ENCODE measurements at regions not wholly inside any gene's neighbourhood (a gene's known extent, or its start where the extent isn't known, plus 50 kb on each side); places are given as distances from the start of the nearest gene placed in this dataset.

DNA sequence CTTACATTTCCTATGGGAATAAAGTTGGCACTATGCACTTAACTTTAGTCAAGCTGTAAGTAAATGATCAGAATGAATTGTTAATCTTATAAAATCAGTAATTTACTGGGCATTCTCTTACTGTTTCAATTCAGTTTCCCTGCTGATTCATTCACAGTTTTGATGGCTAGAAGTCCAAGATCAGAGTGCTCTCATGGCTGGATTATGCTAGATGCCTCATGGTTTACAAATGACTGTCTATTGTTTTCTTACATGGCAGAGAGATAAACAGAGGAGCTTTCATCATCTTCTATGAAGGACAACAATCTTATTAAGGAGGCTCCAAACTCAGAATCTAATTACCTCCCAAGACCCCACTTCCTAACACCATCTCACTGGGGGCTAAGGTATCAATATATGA is 135.1 kb upstream of the CARD18 start:
- TF ChIP-seq, protein P1, sequence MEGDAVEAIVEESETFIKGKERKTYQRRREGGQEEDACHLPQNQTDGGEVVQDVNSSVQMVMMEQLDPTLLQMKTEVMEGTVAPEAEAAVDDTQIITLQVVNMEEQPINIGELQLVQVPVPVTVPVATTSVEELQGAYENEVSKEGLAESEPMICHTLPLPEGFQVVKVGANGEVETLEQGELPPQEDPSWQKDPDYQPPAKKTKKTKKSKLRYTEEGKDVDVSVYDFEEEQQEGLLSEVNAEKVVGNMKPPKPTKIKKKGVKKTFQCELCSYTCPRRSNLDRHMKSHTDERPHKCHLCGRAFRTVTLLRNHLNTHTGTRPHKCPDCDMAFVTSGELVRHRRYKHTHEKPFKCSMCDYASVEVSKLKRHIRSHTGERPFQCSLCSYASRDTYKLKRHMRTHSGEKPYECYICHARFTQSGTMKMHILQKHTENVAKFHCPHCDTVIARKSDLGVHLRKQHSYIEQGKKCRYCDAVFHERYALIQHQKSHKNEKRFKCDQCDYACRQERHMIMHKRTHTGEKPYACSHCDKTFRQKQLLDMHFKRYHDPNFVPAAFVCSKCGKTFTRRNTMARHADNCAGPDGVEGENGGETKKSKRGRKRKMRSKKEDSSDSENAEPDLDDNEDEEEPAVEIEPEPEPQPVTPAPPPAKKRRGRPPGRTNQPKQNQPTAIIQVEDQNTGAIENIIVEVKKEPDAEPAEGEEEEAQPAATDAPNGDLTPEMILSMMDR (conservative IDR thresholded peaks at IDR 0.05; ENCODE audit: low read depth, low read length) = no peak
- TF ChIP-seq EZH2 (IDR thresholded peaks at IDR 0.05; ENCODE audit: borderline replicate concordance, low read depth, low read length, poor library complexity, severe bottlenecking) = no peak

Measured in A673 (cell line).